HepG2 (cell line): ENCODE measurements at regions not wholly inside any gene's neighbourhood (a gene's known extent, or its start where the extent isn't known, plus 50 kb on each side); places are given as distances from the start of the nearest gene placed in this dataset.

Experiments
- ARNT ChIP-seq: fragments of 450-650 bp; IDR thresholded peaks from 2 replicates; pipeline ENCODE4 v1.6.1; 2017
- EZH2 ChIP-seq: conservative IDR thresholded peaks from 2 replicates; pipeline ENCODE4 v1.6.1; 2012; ENCODE audit warnings: mild to moderate bottlenecking, low read depth, low read length, moderate library complexity
- MXD4 ChIP-seq: IDR thresholded peaks from 2 replicates; pipeline ENCODE4 v1.6.1; 2016; ENCODE audit warnings: mild to moderate bottlenecking, missing biosample characterization, missing genetic modification reagents
- POLR2A ChIP-seq, 2 experiments: IDR thresholded peaks; 2 replicates each; pipeline ENCODE4 v1.6.1; 2011; ENCODE audit warnings: low read depth in 2 of 2, low read length in 2 of 2, mild to moderate bottlenecking in 1 of 2, moderate library complexity in 1 of 2; ENCODE audit not compliant: insufficient read depth in 1 of 2
- REST ChIP-seq, 2 experiments: IDR thresholded peaks; 2 replicates each; pipeline ENCODE4 v1.6.1; 2011 to 2012; ENCODE audit warnings: low read length in 2 of 2, borderline replicate concordance in 1 of 2, low read depth in 1 of 2, mild to moderate bottlenecking in 1 of 2, moderate library complexity in 1 of 2
- ZBTB44 ChIP-seq: sonication (generic); formaldehyde crosslinking; IDR thresholded peaks from 2 replicates; pipeline ENCODE4 v1.4.0; 2020; ENCODE audit warnings: missing genetic modification reagents
- TF ChIP-seq, protein P1 (sequence below): sonication (generic); formaldehyde crosslinking; IDR thresholded peaks from 2 replicates; pipeline ENCODE4 v1.4.0; 2020; ENCODE audit warnings: low read depth, mild to moderate bottlenecking, missing genetic modification reagents
- TF ChIP-seq, protein P2 (sequence below): IDR thresholded peaks from 2 replicates; pipeline ENCODE4 v1.6.1; 2016; ENCODE audit warnings: low read depth, borderline replicate concordance

GRCh38 chr2:164436131-164436530 is 185.2 kb downstream of the GRB14 start:
- TF ChIP-seq EZH2 (no peak), REST (IDR thresholded peaks at IDR 0.05; ENCODE audit: borderline replicate concordance in 1 of 2, low read depth in 1 of 2, low read length in 2 of 2) (no peak), ZBTB44 (CRISPR knock-in tag) (no peak), POLR2A (IDR thresholded peaks at IDR 0.05; ENCODE audit: insufficient read depth in 1 of 2, low read depth in 2 of 2, low read length in 2 of 2) (no peak), MXD4 (CRISPR knock-in tag) (no peak), ARNT (no peak)
- TF ChIP-seq, protein P1, sequence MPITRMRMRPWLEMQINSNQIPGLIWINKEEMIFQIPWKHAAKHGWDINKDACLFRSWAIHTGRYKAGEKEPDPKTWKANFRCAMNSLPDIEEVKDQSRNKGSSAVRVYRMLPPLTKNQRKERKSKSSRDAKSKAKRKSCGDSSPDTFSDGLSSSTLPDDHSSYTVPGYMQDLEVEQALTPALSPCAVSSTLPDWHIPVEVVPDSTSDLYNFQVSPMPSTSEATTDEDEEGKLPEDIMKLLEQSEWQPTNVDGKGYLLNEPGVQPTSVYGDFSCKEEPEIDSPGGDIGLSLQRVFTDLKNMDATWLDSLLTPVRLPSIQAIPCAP (CRISPR knock-in tag) = no peak
- TF ChIP-seq, protein P2, sequence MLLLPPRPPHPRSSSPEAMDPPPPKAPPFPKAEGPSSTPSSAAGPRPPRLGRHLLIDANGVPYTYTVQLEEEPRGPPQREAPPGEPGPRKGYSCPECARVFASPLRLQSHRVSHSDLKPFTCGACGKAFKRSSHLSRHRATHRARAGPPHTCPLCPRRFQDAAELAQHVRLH (CRISPR knock-in tag) = no peak
